HG03159 (cell line): ENCODE measurements at regions not wholly inside any gene's neighbourhood (a gene's known extent, or its start where the extent isn't known, plus 50 kb on each side); places are given as distances from the start of the nearest gene placed in this dataset.
A peak's percentile ranks its signal among the peaks of the same experiment; 100 is the strongest.

ENCODE experiments used
- ATAC-seq: cut with Tn5 transposase; IDR thresholded peaks from one replicate; pipeline ENCODE4 v1.9.1; 2021; ENCODE audit warnings: mild to moderate bottlenecking, moderate library complexity; ENCODE audit not compliant: unreplicated experiment

DNA sequence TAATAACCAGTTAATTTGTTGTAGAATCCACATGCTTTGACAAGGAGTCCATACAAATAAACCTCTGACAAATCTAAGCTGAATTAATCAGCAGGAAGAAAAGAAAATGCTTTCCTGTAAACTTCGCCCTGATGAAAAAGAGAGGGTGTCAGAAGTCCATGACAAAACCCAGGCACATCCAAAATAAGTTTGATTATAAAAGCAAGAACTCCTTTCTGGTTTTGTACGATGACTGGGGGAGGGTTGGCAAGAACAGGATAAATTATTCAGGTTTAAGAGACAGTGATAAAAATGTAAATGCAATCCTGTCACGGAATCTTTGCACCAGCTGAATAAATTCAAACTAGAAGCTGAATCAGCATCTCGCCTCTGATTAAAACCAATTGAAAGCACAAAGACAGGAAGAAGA lies 469.2 kb upstream of the TNP1 start:
- ATAC-seq: no peak

DNA sequence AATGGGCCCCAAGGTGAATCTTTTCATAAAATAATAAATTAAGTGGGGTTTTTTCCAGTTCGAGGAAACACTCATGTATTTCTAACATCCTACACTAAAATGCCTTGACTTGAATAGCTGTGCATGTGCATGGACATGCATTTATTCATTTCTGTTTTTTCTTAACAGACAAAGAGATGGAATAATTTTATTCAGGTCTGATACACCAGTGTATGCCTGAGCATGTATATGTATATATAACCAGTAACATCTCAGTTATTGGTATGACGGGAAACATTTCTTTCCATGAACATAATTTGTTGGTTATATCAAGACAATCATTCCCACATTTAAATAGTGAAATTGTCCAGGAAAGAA lies 468.7 kb upstream of the TNP1 start:
- no peak for ATAC-seq

DNA sequence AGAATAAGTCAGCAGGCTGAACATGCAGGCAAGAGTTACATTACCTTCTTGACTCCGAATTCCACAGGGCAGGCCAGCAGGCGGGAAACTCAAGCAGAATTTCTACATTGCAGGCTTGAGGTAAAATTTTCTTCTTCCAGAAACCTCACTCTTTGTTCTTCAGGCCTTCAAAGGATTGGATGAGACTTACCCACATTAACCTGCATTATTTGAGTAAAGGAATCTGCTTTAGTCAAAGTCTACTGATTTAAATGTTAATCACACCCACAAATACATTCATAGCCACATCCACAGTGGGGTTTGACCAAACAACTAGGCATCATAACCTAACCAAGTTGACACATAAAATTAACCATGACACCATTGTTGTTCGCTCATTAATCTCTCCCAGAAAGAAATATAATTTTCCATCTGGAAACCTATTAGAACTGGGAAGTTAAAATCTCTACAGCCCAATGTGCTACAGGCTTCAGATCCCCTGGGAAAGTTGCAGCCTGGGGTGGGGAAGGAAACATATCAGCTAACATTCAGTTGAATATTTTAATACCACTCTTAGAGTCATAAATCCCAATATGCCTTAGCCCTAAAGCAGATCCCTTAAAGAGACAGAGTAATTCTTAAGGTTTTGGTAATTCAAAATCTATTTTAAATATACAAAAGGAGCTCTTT lies 468.2 kb upstream of the TNP1 start:
- ATAC-seq: no peak

DNA sequence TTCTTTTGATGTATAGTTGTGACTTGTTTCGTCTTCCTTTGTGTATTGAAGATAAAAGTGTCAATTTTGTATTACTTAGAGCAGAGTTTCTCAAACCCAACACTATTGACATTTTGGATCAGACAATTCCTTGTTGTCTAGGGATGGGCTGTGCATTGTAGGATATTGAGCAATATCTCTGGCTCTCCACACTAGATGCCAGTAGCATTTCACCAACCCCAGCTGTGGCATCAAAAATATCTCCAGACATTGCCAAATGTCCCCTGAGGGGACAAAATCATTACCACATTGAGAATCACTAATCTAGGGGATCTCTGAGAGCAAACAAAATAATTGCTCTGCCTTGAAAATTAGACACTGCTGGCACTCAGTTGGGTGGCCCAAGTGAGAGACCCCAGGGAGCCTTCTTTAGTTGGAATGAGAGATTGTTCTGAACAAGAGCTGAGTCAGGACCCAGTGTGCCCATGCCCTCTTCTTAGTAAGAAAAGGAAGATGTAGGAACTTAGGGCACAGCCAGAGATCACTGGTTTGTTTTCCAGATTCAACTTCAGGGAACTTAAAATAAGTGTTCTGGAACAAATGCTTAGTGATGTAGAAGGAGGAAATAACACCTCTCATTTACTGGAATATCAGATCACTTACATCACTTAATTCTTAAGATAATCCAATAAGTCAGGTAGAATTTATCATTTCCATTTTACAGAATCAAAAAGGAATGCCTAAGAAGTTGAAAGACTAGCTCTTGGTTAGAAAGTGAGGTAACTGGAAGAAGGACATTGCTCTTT lies 466.6 kb upstream of the TNP1 start:
- ATAC-seq: no peak

DNA sequence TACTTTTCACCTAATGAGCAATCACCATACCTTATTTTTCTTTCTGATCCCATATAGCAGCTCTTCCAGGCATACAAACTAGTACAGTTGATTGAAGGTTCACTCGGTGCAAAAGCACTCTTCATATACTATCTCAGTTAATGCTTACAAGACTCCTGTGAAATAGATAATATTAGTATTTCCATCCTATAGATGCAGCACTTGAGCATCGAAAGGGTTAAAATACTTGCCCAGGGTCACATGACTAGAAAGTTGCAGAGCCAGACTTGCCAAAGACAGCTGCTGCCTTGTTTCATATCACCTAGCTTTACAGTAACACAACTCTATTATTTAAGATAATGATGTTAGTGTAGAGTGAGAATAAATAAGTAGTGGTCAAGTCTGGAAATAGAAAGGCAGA lies 466.0 kb upstream of the TNP1 start:
- ATAC-seq: no peak

DNA sequence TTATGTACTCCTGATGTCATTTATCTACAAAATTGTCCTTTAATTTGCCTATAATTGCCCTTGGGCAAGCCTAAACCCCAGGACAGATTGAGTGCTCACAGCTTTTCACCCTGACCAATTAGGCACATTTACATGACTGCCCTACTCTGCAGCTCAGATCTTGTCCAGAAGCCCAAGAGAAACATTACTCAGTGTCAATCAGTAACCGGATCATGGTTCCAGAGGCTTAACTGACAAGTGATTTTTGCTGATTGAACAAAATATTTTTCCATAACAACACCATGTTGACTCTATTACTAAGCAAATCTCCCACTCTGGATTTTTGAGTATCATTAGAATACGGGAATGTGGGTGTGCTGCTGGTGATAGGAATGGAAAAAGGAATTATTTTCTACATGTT lies 465.4 kb upstream of the TNP1 start:
- ATAC-seq: no peak

DNA sequence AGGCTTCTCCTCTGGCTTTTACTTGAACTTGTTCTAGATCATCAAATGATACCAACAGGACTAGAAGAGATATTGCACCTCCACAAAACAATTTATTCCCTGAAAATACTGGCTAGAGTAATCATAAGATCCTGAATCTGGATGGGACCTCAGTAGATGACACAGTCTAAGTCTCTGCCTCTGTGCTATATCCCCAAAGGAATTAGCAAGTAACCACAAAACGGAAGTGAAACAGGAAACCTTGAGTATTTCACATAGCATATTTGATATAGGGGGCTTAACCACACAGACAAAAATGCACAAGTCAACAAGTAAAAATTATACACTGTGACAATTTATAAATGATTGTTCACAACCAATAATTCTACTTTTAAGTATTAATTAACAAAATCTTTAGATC lies 456.9 kb upstream of the TNP1 start:
- peak; percentile 88 for ATAC-seq

DNA sequence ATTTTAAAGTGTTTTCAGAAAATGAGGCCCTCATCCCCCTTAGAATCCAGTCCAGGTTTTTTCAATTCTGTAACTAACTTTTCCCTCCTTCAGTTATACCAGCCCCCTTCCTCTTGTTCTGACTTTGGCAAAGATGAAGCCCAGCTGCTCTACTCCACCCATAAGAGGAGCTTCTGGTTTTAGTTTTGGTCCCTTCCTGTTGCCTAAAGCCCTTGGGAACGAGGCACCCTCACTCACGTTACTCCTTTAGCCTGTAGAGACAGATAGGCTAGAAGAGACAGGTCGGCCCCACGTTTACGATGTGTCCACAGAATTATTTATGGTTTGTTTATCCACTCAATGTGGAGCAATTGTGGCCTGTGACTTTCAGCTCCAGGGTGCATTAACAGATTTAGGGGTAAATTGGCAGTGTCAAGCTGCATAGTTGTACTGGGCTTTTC lies 454.2 kb upstream of the TNP1 start:
- ATAC-seq: no peak

DNA sequence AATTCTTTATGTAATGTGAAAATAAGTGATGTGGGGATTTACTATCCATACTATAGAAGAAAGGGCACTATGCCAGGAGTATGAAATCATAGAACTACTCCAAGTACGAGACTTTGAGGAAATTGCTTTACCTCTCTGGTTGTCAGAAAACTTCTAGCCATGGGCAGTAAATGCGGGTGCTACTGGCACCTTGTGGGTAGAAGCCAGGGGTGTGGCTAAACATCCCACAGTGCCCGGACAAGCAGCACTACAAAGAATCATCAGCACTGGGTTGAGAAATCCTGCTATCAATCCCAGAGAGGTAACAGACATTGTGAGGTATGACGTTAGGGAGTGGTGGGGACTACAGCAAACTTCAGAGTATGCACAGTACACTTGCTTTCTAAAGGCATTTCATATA lies 453.5 kb upstream of the TNP1 start:
- ATAC-seq: no peak

DNA sequence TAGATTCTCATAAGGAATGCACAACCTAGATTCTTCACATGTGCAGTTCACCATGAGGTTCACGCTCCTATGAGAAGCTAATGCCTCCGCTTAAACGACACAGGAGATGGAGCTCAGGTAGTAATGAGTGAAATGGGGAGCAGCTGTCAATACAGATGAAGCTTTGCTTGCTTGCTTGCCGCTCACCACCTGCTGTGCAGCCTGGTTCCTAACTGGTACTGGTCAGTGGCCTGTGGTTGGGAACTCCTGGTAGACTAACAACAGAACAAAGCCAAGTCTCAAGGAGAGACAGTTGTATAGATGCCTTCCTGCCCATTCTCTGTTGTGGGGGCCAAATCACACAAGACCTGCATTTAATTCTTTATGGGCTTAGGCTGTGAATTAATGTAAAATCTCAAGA lies 449.2 kb upstream of the TNP1 start:
- ATAC-seq: no peak

DNA sequence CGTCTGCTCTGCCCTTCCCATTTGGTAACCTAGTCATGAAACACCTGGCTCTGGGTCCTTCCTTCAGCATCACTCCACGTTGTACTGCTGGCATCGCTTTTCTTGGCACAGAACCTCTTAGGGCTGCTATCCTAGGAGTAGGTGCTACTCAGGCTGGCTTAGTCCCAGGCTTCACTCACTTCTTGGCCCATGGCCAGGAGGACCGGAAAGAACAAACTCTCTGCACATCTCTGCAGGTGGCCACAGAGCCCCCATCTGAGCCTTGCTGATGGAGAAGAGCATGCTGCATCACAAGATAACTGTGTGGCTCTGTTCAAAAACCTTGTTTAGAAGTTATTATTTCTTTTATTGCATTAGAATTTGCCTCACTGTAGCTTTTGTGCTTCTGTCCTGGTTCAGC lies 447.2 kb upstream of the TNP1 start:
- ATAC-seq: no peak

DNA sequence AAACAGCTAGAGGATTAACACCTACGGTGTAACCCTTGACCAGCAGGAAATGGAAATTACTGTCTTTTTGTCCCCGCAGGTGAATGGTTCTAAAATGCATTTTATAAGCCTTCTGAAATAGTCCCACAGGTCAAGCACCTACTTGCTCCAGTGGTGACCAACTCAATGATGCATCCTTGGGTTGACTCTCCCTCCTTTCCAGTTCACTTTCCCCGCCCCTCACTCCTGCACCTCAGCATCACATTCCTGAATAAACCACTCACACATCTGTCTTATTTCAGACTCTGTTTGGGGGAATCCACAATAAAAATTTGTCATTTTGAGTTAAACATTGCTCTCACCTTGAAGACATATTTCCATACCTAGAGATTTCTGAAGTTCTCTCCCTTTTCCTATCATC lies 446.0 kb upstream of the TNP1 start:
- no peak for ATAC-seq

DNA sequence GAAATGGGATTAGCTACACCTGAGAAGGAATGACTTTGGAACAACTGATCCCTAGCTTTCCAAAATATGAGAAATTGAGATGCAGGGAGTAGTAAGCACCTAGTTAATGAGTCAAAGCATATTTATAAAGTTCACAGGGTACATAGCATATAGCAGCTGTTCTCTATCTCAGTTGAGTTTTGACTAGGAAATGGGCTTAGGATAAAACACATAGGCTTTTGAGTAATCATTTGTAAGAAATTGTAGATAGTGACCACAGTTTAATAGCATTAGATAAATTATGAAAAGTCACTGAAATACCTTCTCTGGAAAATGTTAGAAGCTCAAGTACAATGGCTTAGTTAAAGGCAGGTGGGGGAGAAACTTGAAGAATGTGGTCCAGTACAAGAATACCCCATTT lies 444.7 kb upstream of the TNP1 start:
- ATAC-seq: no peak

DNA sequence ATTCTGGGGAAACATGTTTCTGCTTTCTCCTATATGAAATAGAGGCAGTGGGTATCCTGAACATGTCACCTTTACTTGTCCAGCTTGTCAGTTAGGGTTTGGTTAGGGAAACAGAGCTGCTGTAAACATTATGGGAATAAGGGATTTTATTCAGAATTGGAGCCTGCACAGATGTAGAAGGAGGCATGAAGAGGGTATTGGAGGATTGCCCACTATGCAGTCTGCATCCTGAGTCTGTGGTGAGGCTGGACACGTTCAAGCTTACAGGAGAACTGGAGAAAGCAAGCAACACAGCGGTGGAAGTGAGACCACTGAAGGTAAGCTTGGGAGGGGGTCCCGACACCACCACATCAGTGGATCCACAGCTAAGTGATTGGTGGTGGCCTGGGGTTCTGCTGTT lies 443.0 kb upstream of the TNP1 start:
- ATAC-seq: no peak

DNA sequence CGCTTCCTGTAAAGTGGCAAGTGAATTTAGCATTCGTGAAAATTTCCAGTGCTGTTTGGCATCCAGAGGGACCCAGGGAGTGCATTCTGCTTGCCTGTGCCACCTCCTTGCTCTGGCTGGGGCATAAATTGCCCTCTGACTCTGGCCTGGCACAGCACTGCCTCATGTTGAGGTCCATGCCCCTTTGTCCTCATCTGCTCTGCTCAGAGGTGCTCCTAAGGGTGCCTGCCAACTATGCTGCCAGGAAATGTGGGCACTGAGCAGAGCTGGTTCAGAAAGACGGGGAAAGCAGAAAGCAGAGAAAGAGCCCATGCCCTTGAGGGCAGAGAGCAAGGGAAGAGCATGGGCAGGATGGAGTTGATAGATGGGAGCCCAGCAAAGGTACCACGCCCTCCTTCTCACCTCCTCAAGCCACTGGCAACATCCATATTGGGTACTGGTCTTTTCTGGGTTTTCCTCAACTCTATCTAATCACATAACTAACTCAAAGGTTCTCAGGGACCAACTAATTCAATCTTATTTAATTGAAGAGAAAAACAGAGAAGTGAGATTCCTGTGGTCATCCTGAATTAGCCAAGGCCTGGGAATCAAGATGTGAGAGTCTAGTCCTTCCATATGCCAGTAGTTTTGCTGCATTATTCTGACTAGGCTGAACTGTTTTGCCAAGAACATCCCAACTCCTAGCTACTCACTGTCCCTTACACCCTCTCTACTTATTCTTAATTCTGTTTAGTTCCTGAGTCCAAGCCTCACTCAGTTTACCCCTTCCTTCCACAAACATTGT lies 441.5 kb upstream of the TNP1 start:
- no peak for ATAC-seq

DNA sequence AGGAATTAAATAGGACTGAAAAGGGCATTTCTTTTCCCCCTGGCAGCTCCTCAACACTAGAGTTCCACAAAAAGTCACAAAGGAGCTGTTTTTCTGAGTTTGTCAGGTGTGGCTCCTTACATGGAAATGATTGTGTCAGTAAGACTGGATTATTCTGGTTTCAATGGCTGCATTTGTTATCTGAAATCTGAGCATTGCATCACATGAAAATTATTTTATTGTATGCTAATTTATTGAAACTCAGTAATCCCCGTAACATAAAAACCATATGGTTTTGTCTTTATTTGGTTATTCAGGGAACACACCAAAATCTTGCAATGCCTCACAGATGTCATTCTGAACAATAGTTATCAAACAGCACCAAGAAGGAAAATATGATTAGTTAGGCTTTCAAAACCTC lies 439.7 kb upstream of the TNP1 start:
- ATAC-seq: no peak

DNA sequence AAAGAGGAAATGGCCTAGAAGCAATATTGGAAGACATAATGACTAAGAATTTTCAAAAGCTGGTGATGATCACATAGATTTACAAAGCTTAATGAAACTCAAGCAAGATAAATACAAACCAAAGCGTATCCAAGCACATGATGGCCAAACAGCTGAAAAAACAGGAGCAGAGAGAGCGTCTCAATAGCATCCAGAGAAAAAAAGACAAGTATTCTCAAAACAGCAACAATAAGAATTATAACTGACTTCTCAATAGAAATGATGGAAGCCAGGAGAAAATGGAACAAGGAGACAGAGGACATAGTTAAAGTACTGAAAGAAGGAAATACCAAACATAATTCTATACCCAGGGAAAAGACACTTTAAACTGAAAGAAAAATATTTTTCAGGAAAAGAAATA lies 437.2 kb upstream of the TNP1 start:
- ATAC-seq: no peak

DNA sequence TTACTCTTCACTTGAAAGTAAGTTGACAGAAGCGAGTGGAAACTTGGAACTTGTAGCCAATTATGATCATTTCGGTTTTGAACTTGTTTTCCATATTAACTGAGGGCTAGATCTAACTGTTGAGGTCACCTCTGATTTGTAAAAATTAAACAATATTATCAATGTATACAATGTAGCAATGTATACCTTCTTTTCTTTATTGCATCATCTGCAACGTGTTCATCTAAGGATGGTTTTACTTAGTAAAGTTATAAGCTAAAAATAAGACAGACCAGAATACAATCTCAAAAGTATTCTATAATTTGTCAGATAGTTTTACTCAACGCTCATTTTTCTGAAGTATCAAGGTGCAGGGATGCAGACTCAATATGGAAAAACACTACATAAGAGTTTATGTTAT lies 435.0 kb upstream of the TNP1 start:
- no peak for ATAC-seq

DNA sequence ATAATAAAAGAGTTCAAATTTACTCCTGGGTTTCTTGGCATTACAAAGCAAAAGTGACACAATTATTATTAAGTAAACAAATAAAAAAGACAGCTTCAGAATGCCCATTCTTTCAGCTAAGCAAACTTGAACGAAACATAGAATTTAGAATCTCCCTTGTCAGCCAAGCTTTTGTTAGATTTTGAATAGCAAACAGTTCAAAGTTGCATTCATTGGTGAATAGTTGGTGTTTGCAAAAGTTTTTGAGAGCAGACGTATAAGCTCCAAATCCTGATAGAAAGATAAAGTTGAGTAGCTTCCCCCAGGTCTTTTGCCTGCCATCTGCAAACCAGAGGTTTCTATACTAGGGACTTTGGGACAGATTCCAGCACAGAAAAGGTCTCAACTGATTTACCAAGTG lies 434.3 kb upstream of the TNP1 start:
- no peak for ATAC-seq

DNA sequence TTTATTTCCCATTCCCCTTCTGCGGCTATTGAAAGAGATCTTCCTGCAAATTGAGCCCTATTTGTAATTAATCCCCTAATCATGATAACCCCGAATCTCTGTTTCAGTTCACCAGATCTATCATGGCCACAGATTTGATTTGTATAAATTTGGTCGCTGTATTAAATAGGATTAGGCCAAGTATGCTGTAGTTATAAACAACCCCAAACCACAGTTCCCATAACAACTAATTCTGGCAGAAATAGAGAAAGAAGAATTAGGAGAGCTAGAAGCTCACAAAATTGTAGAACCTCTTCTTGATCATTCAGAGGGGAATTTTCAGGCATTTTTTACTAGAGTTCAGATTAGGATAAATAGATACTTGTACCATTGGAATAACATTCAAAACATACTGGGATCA lies 433.7 kb upstream of the TNP1 start:
- ATAC-seq: no peak

DNA sequence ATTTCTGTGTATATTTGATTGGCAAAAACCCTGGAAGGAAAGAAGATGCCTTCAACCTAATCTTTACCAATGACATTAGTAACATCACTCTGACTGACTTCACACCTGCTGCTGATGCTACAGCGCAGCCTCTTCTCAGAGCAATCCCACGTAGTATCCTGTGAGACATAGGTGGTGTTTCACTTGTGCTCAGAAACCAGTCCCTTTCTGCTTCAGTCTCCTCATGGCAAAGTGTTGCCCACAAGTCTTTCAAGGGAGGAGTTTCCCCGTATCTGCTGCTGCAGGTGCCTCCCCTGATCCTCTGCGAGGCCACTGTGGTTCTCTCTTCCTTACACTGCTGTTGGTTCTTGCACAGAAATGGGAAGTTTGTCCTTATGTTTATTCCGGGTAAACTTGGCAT lies 433.2 kb upstream of the TNP1 start:
- no peak for ATAC-seq

DNA sequence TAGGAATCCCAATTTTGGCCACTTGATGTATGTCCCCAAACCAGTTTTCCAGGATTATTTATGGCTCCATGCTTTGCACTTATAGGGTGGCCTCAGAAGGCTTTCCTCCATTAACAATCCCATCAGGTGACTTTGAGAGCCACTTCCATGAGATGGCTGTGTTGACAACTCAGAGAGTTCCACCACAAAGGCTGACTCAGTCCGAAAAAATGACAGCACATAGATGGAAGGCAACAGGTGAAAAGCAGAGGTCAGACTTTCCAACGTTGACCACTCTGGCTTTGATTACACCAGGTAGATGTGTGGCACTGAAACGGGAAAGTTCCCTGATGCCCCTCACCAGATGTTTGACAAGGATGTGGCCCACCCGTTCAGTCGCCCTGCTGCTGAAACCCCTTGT lies 431.4 kb upstream of the TNP1 start:
- ATAC-seq: no peak
